ENCODE measurements at regions not wholly inside any gene's neighbourhood (a gene's known extent, or its start where the extent isn't known, plus 50 kb on each side); places are given as distances from the start of the nearest gene placed in this dataset.

DNA sequence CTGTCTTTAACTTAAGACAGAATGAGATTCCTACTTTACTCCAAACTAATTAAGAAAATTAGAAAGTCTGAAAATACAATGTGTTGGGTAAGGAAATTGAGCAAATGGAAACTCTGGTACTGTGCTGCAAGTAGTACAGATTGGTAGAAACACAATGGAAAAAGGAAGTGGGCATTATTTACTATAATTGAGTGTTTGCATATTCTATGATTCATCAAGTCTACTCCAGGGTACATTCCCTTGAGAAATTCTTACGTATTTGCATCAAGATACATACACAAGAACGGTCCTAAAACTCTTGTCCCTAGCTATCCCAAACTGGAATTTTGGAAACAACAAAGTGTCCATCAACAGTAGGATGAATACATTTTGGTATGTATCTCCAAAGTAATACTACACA, 123.5 kb upstream of the TARS1 start:
- Histone ChIP-seq H3K4me1 (ENCODE audit: insufficient read depth, low read length) (no peaks in the 10 kb centered on the region), H3K36me3 (replicated peaks in 1 of 2; ENCODE audit: control insufficient read depth in 1 of 2, insufficient read depth in 2 of 2, low read length in 2 of 2) (no peaks in the 10 kb centered on the region), H3K27me3 (ENCODE audit: control insufficient read depth in 1 of 2, insufficient read depth in 2 of 2, low read length in 2 of 2) (no peaks in the 10 kb centered on the region), H3K4me2 (ENCODE audit: low read depth, low read length) (no peak overlapping the region), H3K9me3 (ENCODE audit: low read length) (no peaks in the 10 kb centered on the region), H3K9ac (ENCODE audit: insufficient read depth, low read depth, low read length) (no peak overlapping the region), H3K4me3 (replicated peaks in 1 of 3; ENCODE audit: insufficient read depth in 1 of 3, low read depth in 2 of 3, low read length in 3 of 3) (no peak overlapping the region), H4K20me1 (ENCODE audit: insufficient read depth, low read length) (no peaks in the 10 kb centered on the region), H2AFZ (ENCODE audit: low read length) (no peak overlapping the region), H3K79me2 (ENCODE audit: insufficient read depth, low read length) (no peaks in the 10 kb centered on the region), H3K27ac (ENCODE audit: extremely low read length, insufficient read depth, low read length) (no peak overlapping the region)
- in situ Hi-C loops (cut with HindIII; ENCODE audit: extremely low pct_ligation_motif_present, low pct_unique_long_range_greater_than_20kb) (no loop called here), intact Hi-C loops (cut with micrococcal nuclease; ENCODE audit: unreplicated experiment) (no loop called here)
- ATAC-seq (no peak), DNase-seq (ENCODE audit: low spot score) (no peak), FAIRE-seq (no peak)
- POLR2A ChIA-PET = no interaction called here
- WGBS (ENCODE audit: low lambda C conversion rate) = 2% methylated on average over 2 of the region's 2 CpGs
- BruUV-seq (replicated peaks) = no TSS peak
- CTCF ChIA-PET (ENCODE audit: low intra/inter-chr PET ratio, low total read pairs) = no interaction called here
- TF ChIP-seq ZNF451 (CRISPR knock-in tag; IDR thresholded peaks at IDR 0.05) (no peak), HHEX (CRISPR knock-in tag; IDR thresholded peaks at IDR 0.05) (no peak), ZNF558 (CRISPR knock-in tag; IDR thresholded peaks at IDR 0.05; ENCODE audit: borderline replicate concordance) (no peak), SAFB2 (CRISPR knock-in tag; IDR thresholded peaks at IDR 0.05; ENCODE audit: borderline replicate concordance, low read depth) (no peak), E2F1 (CRISPR knock-in tag; IDR thresholded peaks at IDR 0.05) (no peak), FOXA1 (IDR thresholded peaks at IDR 0.05) (no peak), FOXA1 (CRISPR knock-in tag; IDR thresholded peaks at IDR 0.05) (no peak), ZFY (CRISPR knock-in tag; IDR thresholded peaks at IDR 0.05) (no peak), NONO (IDR thresholded peaks at IDR 0.05) (no peak), NONO (CRISPR knock-in tag; conservative IDR thresholded peaks at IDR 0.05) (no peak), BATF2 (CRISPR knock-in tag; IDR thresholded peaks at IDR 0.05) (no peak)
- TF ChIP-seq, protein P1, sequence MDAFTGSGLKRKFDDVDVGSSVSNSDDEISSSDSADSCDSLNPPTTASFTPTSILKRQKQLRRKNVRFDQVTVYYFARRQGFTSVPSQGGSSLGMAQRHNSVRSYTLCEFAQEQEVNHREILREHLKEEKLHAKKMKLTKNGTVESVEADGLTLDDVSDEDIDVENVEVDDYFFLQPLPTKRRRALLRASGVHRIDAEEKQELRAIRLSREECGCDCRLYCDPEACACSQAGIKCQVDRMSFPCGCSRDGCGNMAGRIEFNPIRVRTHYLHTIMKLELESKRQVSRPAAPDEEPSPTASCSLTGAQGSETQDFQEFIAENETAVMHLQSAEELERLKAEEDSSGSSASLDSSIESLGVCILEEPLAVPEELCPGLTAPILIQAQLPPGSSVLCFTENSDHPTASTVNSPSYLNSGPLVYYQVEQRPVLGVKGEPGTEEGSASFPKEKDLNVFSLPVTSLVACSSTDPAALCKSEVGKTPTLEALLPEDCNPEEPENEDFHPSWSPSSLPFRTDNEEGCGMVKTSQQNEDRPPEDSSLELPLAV (CRISPR knock-in tag; conservative IDR thresholded peaks at IDR 0.05; ENCODE audit: low read depth) = no peak
- TF ChIP-seq, protein P2, sequence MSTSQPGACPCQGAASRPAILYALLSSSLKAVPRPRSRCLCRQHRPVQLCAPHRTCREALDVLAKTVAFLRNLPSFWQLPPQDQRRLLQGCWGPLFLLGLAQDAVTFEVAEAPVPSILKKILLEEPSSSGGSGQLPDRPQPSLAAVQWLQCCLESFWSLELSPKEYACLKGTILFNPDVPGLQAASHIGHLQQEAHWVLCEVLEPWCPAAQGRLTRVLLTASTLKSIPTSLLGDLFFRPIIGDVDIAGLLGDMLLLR (CRISPR knock-in tag; IDR thresholded peaks at IDR 0.05) = no peak
